HFFc6 (cell line): ENCODE measurements at regions not wholly inside any gene's neighbourhood (a gene's known extent, or its start where the extent isn't known, plus 50 kb on each side); places are given as distances from the start of the nearest gene placed in this dataset.

Source experiments
- DNase-seq: peaks from one replicate; pipeline ENCODE4 v3.0.0-alpha.2; 2018
- H3K27ac Mint-ChIP-seq: 2 replicates; pipeline ENCODE4 v1.8.0; 2020; ENCODE audit warnings: mild to moderate bottlenecking, mixed read lengths
- H3K27me3 Mint-ChIP-seq: 2 replicates; pipeline ENCODE4 v1.8.0; 2021; ENCODE audit warnings: mild to moderate bottlenecking, moderate library complexity, mixed read lengths; ENCODE audit not compliant: insufficient read depth
- H3K36me3 Mint-ChIP-seq: 2 replicates; pipeline ENCODE4 v1.8.0; 2021; ENCODE audit warnings: low read depth, mixed read lengths
- H3K4me1 Mint-ChIP-seq: 2 replicates; pipeline ENCODE4 v1.8.0; 2020; ENCODE audit warnings: low read depth, mixed read lengths
- H3K4me3 Mint-ChIP-seq: 2 replicates; pipeline ENCODE4 v1.8.0; 2020; ENCODE audit warnings: mild to moderate bottlenecking, moderate library complexity, mixed read lengths
- H3K9me3 Mint-ChIP-seq: 2 replicates; pipeline ENCODE4 v1.8.0; 2020; ENCODE audit warnings: mild to moderate bottlenecking, mixed read lengths
- CTCF ChIP-seq: fragments of 200-600 bp; sonication (generic); IDR thresholded peaks from 2 replicates; pipeline ENCODE4 v1.5.0; 2021; ENCODE audit warnings: antibody characterized with exemption, mild to moderate bottlenecking

DNA sequence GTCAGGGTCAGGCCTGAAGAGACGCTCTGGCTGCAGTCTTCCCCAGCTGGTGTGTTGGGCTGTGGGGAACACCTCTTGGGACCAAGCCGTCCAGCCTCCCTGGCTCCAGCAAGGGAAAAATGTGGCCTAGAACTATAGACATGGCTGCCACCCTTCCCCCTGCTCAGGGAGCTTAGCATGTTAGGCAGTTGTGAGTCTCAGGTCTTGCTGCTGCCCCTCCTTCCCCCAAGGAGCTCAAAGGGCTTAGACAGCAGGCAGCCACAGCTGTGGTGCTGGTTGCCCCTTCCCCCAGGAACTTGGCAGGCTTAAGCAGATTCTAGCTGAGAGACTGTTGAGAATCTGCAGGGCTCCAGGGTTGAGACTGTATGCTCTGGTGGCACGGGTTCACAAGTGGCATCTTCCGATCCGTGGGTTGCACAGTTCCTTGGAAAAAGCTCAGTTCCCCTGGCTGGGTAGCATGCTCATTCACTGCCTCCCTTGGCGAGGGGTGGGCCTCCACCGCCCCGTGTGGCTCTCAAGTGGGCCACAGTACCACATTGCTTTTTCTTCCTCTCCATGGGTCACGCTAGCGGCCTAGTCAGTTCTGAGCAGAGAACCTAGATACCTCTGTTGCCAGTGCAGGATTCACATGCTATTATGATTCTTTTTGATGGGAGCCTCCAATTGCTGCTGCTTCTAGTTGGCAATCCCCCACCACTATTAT is 1258.6 kb downstream of the OLFM4 start:
- Mint-ChIP-seq H3K27me3 (no peaks in the 10 kb centered on the region), H3K4me1 (no peaks in the 10 kb centered on the region), H3K27ac (no peak overlapping the region)

DNA sequence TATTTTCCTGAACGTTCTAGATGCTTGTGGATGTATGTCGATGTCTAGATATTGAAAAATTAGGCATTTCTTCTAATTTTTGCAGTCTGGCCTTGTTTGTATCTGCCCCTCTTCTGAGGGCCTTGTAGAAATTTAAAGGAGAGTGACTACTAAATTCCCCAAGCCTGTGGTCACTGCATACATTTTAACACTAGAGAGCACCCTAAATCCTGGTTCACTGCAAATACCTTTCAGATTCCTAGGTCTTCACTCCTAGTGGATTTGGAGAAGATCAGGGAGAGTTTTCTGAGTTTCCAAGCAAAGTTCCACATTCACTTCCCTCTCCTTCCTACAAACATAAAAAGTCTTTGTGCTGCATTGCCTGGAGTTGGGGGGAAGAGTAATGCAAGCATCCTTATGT is 1272.5 kb downstream of the OLFM4 start:
- H3K27me3 Mint-ChIP-seq: peaks cover 1% of the 10 kb centered on the region; the same call in 1 of the 2 replicates
- no peak overlapping the region for H3K4me3 Mint-ChIP-seq
- no peaks in the 10 kb centered on the region for H3K4me1 Mint-ChIP-seq
- H3K36me3 Mint-ChIP-seq: peaks cover 7% of the 10 kb centered on the region; the same call in 1 of the 2 replicates
- DNase-seq: no peak
- H3K9me3 Mint-ChIP-seq: peaks cover 44% of the 10 kb centered on the region
- no peak for TF ChIP-seq CTCF
- no peak overlapping the region for H3K27ac Mint-ChIP-seq

More for the DNA sequence above, 1258.6 kb downstream of the OLFM4 start:
- Mint-ChIP-seq H3K9me3 (peaks cover 65% of the 10 kb centered on the region), H3K36me3 (no peaks in the 10 kb centered on the region), H3K4me3 (no peak overlapping the region)
- no peak for DNase-seq
- no peak for TF ChIP-seq CTCF

- peaks cover 1% of the 10 kb centered on the region; the same call in 1 of the 2 replicates for H3K27me3 Mint-ChIP-seq
- no peak for TF ChIP-seq CTCF
- DNase-seq: no peak
- no peaks in the 10 kb centered on the region for H3K4me1 Mint-ChIP-seq
- H3K36me3 Mint-ChIP-seq: peaks cover 7% of the 10 kb centered on the region; the same call in 1 of the 2 replicates
- H3K9me3 Mint-ChIP-seq: peaks cover 32% of the 10 kb centered on the region
- H3K27ac Mint-ChIP-seq: no peak overlapping the region
- H3K4me3 Mint-ChIP-seq: no peak overlapping the region
Measured at GRCh38 chr13:54305377-54305776, 1276.8 kb downstream of the OLFM4 start.

DNA sequence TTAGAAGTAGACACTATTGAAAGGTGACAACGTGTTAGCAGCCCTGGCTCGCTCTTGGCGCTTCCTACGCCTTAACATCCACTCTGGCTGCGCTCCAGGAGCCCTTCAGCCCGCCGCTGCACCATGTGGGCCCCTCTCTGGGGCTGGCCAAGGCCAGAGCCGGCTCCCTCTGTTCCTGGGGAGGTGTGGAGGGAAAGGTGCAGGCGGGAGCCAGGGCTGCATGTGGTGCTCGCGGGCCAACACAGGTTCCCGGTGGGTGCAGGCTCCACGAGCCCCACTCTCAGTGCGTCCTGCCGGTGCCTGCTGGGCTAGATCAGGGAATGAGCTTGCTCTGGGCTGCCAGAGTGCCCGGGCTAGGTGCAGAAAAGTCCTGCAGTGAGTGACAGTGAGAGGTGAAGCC is 1284.3 kb downstream of the OLFM4 start:
- H3K4me1 Mint-ChIP-seq: no peaks in the 10 kb centered on the region
- H3K27me3 Mint-ChIP-seq: no peaks in the 10 kb centered on the region
- H3K36me3 Mint-ChIP-seq: no peaks in the 10 kb centered on the region
- H3K9me3 Mint-ChIP-seq: peaks cover 18% of the 10 kb centered on the region
- H3K27ac Mint-ChIP-seq: no peak overlapping the region
- DNase-seq: no peak
- TF ChIP-seq CTCF: no peak
- no peak overlapping the region for H3K4me3 Mint-ChIP-seq

GRCh38 chr13:54317722-54318121 is 1289.1 kb downstream of the OLFM4 start:
- DNase-seq: no peak
- H3K4me3 Mint-ChIP-seq: no peak overlapping the region
- no peak for TF ChIP-seq CTCF
- H3K4me1 Mint-ChIP-seq: no peaks in the 10 kb centered on the region
- H3K27me3 Mint-ChIP-seq: no peaks in the 10 kb centered on the region
- no peak overlapping the region for H3K27ac Mint-ChIP-seq
- peaks cover 38% of the 10 kb centered on the region for H3K9me3 Mint-ChIP-seq
- H3K36me3 Mint-ChIP-seq: no peaks in the 10 kb centered on the region
